ENCODE measurements at regions not wholly inside any gene's neighbourhood (a gene's known extent, or its start where the extent isn't known, plus 50 kb on each side); places are given as distances from the start of the nearest gene placed in this dataset.

DNA sequence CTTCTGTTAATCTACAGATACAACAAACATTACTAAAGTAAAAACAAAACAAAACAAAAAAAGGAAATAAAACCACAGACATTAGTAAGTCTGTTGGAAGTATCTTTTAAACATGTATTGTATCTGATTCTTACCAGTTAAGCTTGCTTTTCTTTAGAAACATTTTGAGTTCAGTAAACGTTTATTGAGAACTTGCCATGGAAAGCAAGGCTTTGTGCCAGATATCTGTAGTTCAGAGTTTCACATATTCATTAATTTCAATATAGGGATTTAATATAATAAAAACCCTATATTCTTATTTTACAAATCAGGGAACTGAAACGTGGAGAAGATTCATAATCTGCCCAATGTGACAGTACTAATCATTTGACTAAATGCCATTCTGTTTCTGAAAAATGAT is 1101.0 kb upstream of the GYPC start:
- no peaks in the 10 kb centered on the region for H3K4me1 ChIP-seq (ENCODE audit: insufficient read depth)
- no peak overlapping the region for H3K27ac ChIP-seq (ENCODE audit: low read depth)
- no peaks in the 10 kb centered on the region for H4K20me1 ChIP-seq (replicated peaks; ENCODE audit: insufficient read depth)
- Mint-ChIP-seq H3K4me3 (no peak overlapping the region), H3K9me3 (no peaks in the 10 kb centered on the region), H3K27ac (no peak overlapping the region), H3K36me3 (ENCODE audit: low read depth) (no peaks in the 10 kb centered on the region), H3K4me1 (no peaks in the 10 kb centered on the region), H3K27me3 (ENCODE audit: insufficient read depth, low read depth, poor library complexity) (no peaks in the 10 kb centered on the region)
- H3K36me3 ChIP-seq (ENCODE audit: insufficient read depth) = no peaks in the 10 kb centered on the region
- H3F3A ChIP-seq (replicated peaks; ENCODE audit: low read depth) = no peaks in the 10 kb centered on the region
- ATAC-seq (no peak), DNase-seq (ENCODE audit: low spot score) (no peak)
- no peaks in the 10 kb centered on the region for H3K27me3 ChIP-seq (ENCODE audit: insufficient read depth)
- H2AFZ ChIP-seq = no peak overlapping the region
- TF ChIP-seq EZH2phosphoT487 (IDR thresholded peaks at IDR 0.05; ENCODE audit: unreplicated experiment) (no peak), ZNF331 (CRISPR knock-in tag; IDR thresholded peaks at IDR 0.05; ENCODE audit: low read depth) (no peak), EZH2 (IDR thresholded peaks at IDR 0.05; ENCODE audit: low read depth, unreplicated experiment) (no peak), CREB1 (CRISPR knock-in tag; IDR thresholded peaks at IDR 0.05; ENCODE audit: low read depth) (no peak)
- no peak overlapping the region for H3K4me2 ChIP-seq
- H3K79me2 ChIP-seq (replicated peaks; ENCODE audit: insufficient read depth) = no peaks in the 10 kb centered on the region
- H3K9me2 ChIP-seq (ENCODE audit: insufficient read depth) = no peaks in the 10 kb centered on the region
- H3K4me3 ChIP-seq = no peak overlapping the region

DNA sequence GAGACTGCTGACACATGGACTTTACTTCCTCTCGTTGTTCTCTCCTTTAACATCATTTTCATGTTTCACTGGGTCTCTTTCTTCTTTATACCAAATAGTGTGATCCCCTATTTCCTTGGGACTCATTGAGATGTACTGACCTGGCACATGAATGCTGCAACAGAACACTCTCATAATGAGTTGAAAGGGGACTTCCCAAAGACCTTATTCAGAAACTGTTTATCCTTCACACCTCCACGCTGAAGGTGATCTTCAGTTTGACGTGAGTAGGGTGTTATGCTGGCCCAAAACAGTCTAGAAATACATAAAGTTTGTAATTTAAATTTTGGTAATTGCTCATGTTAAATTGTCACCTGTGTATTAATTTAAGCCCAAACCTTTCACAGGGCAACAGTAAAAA is 1096.8 kb upstream of the GYPC start:
- TF ChIP-seq NANOG (IDR thresholded peaks at IDR 0.05; ENCODE audit: borderline replicate concordance) = no peak
- TF ChIP-seq EZH2 (IDR thresholded peaks at IDR 0.05; ENCODE audit: low read depth, unreplicated experiment) = no peak
- no peak for TF ChIP-seq EZH2phosphoT487 (IDR thresholded peaks at IDR 0.05; ENCODE audit: unreplicated experiment)
- TF ChIP-seq JUNB (IDR thresholded peaks at IDR 0.05; ENCODE audit: unreplicated experiment) = no peak
- no peak for TF ChIP-seq POLR2AphosphoS5 (IDR thresholded peaks at IDR 0.05; ENCODE audit: low read depth)
- TF ChIP-seq STAT1 (IDR thresholded peaks at IDR 0.05; ENCODE audit: unreplicated experiment) = no peak
- no peak for TF ChIP-seq ZNF331 (CRISPR knock-in tag; IDR thresholded peaks at IDR 0.05; ENCODE audit: low read depth)
- no peaks in the 10 kb centered on the region for H3K27me3 Mint-ChIP-seq (ENCODE audit: insufficient read depth, low read depth, poor library complexity)
- no peak overlapping the region for H3K4me2 ChIP-seq
- H3K27ac Mint-ChIP-seq = no peak overlapping the region
- no peaks in the 10 kb centered on the region; the same call in 2 of the 3 replicates for H3K9me3 Mint-ChIP-seq
- ATAC-seq (no peak), DNase-seq (ENCODE audit: low spot score) (no peak)
- no peaks in the 10 kb centered on the region for H3K79me2 ChIP-seq (replicated peaks; ENCODE audit: insufficient read depth)
- no peaks in the 10 kb centered on the region for H3K36me3 Mint-ChIP-seq (ENCODE audit: low read depth)
- no peak overlapping the region for H3K4me3 Mint-ChIP-seq
- H4K20me1 ChIP-seq (replicated peaks; ENCODE audit: insufficient read depth) = no peaks in the 10 kb centered on the region
- H3K27me3 ChIP-seq (ENCODE audit: insufficient read depth) = no peaks in the 10 kb centered on the region
- H3K36me3 ChIP-seq (ENCODE audit: insufficient read depth) = no peaks in the 10 kb centered on the region
- H3K27ac ChIP-seq (ENCODE audit: low read depth) = no peak overlapping the region
- H3F3A ChIP-seq (replicated peaks; ENCODE audit: low read depth) = no peaks in the 10 kb centered on the region
- no peak overlapping the region for H3K4me3 ChIP-seq
- no peaks in the 10 kb centered on the region for H3K4me1 Mint-ChIP-seq
- H3K4me1 ChIP-seq (ENCODE audit: insufficient read depth) = no peaks in the 10 kb centered on the region
- no peak overlapping the region for H2AFZ ChIP-seq
- H3K9me2 ChIP-seq (ENCODE audit: insufficient read depth) = 0 out of 2 replicates have a peak, but pooled peaks cover under 1% of the 10 kb centered on the region

DNA sequence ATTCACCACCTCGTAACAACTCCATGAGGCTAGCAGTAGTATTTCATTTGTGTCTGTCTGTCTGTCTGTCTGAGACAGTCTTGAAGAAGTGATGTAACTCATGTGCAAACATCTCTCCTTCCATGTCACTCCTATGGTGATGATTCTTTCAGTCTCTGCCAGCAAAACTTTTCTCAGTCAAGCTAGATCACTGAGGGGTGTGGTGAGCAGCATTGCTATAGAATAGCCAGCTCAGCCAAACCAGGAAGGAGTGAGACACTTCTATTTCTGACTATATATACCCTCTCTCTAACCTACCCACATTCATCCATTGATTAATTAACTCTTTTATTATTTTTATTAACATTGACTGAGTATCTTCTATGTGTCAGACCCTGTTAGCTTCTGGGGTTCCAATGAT is 1095.1 kb upstream of the GYPC start:
- no peak overlapping the region for H3K27ac Mint-ChIP-seq
- ATAC-seq (no peak), DNase-seq (ENCODE audit: low spot score) (no peak)
- H3K4me2 ChIP-seq = no peak overlapping the region
- no peak overlapping the region for H3K4me3 ChIP-seq
- H3K27ac ChIP-seq (ENCODE audit: low read depth) = no peak overlapping the region
- H3K27me3 Mint-ChIP-seq (ENCODE audit: insufficient read depth, low read depth, poor library complexity) = no peaks in the 10 kb centered on the region
- no peaks in the 10 kb centered on the region for H3F3A ChIP-seq (replicated peaks; ENCODE audit: low read depth)
- peaks cover 4% of the 10 kb centered on the region; the same call in 2 of the 3 replicates for H3K4me1 Mint-ChIP-seq
- no peaks in the 10 kb centered on the region for H3K27me3 ChIP-seq (ENCODE audit: insufficient read depth)
- no peak overlapping the region for H3K4me3 Mint-ChIP-seq
- 0 out of 2 replicates have a peak, but pooled peaks cover 13% of the 10 kb centered on the region for H3K9me2 ChIP-seq (ENCODE audit: insufficient read depth)
- no peaks in the 10 kb centered on the region for H3K36me3 Mint-ChIP-seq (ENCODE audit: low read depth)
- no peaks in the 10 kb centered on the region for H3K79me2 ChIP-seq (replicated peaks; ENCODE audit: insufficient read depth)
- no peaks in the 10 kb centered on the region for H3K4me1 ChIP-seq (ENCODE audit: insufficient read depth)
- no peaks in the 10 kb centered on the region for H3K36me3 ChIP-seq (ENCODE audit: insufficient read depth)
- H3K9me3 Mint-ChIP-seq = no peaks in the 10 kb centered on the region; the same call in 2 of the 3 replicates
- no peaks in the 10 kb centered on the region for H4K20me1 ChIP-seq (replicated peaks; ENCODE audit: insufficient read depth)
- H2AFZ ChIP-seq = no peak overlapping the region
- TF ChIP-seq EZH2phosphoT487 (IDR thresholded peaks at IDR 0.05; ENCODE audit: unreplicated experiment) = no peak
- TF ChIP-seq ZNF331 (CRISPR knock-in tag; IDR thresholded peaks at IDR 0.05; ENCODE audit: low read depth) = no peak
- no peak for TF ChIP-seq ZNF114 (CRISPR knock-in tag; IDR thresholded peaks at IDR 0.05)
- TF ChIP-seq POLR2AphosphoS5 (IDR thresholded peaks at IDR 0.05; ENCODE audit: low read depth) = no peak
- TF ChIP-seq CREB1 (CRISPR knock-in tag; IDR thresholded peaks at IDR 0.05; ENCODE audit: low read depth) = no peak
- TF ChIP-seq, protein P1, sequence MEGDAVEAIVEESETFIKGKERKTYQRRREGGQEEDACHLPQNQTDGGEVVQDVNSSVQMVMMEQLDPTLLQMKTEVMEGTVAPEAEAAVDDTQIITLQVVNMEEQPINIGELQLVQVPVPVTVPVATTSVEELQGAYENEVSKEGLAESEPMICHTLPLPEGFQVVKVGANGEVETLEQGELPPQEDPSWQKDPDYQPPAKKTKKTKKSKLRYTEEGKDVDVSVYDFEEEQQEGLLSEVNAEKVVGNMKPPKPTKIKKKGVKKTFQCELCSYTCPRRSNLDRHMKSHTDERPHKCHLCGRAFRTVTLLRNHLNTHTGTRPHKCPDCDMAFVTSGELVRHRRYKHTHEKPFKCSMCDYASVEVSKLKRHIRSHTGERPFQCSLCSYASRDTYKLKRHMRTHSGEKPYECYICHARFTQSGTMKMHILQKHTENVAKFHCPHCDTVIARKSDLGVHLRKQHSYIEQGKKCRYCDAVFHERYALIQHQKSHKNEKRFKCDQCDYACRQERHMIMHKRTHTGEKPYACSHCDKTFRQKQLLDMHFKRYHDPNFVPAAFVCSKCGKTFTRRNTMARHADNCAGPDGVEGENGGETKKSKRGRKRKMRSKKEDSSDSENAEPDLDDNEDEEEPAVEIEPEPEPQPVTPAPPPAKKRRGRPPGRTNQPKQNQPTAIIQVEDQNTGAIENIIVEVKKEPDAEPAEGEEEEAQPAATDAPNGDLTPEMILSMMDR (conservative IDR thresholded peaks at IDR 0.05; ENCODE audit: low read depth in 2 of 2) = no peak
- TF ChIP-seq, protein P2, sequence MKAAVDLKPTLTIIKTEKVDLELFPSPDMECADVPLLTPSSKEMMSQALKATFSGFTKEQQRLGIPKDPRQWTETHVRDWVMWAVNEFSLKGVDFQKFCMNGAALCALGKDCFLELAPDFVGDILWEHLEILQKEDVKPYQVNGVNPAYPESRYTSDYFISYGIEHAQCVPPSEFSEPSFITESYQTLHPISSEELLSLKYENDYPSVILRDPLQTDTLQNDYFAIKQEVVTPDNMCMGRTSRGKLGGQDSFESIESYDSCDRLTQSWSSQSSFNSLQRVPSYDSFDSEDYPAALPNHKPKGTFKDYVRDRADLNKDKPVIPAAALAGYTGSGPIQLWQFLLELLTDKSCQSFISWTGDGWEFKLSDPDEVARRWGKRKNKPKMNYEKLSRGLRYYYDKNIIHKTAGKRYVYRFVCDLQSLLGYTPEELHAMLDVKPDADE (IDR thresholded peaks at IDR 0.05) = no peak
- TF ChIP-seq NANOG (IDR thresholded peaks at IDR 0.05; ENCODE audit: borderline replicate concordance) = no peak
